MM.1S (cell line): ENCODE measurements at regions not wholly inside any gene's neighbourhood (a gene's known extent, or its start where the extent isn't known, plus 50 kb on each side); places are given as distances from the start of the nearest gene placed in this dataset.

ENCODE experiments used
- EZH2 ChIP-seq: fragments of 300-600 bp; sonication (generic); optimal IDR thresholded peaks from 2 replicates; pipeline ENCODE3; 2017; ENCODE audit warnings: low read depth, mild to moderate bottlenecking, antibody characterized with exemption, low read length, mixed read lengths
- TF ChIP-seq, protein P1 (sequence below): fragments of 300-600 bp; sonication (generic); IDR thresholded peaks from 2 replicates; pipeline ENCODE4 v1.5.1; 2016; ENCODE audit warnings: antibody characterized with exemption, low read length, mixed read lengths

DNA sequence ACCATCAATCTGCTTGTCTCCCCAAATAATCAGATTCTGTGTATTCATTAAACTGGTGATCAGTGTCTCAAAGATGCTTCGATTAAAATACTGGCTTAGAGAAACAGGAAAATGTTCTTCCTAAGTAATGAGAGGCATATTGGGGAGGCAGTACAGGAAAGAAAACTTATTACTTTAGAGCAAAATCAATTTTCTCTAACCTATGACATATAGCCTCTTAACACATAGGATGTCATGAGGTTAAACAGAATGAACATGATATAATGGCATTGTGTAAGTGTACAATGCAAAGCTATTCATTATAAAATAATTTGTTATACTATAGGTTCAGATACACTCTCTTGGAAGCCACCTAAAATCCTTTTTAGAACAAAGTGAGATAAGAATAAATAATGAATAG lies 819.3 kb downstream of the KCNJ2 start:
- TF ChIP-seq, protein P1, sequence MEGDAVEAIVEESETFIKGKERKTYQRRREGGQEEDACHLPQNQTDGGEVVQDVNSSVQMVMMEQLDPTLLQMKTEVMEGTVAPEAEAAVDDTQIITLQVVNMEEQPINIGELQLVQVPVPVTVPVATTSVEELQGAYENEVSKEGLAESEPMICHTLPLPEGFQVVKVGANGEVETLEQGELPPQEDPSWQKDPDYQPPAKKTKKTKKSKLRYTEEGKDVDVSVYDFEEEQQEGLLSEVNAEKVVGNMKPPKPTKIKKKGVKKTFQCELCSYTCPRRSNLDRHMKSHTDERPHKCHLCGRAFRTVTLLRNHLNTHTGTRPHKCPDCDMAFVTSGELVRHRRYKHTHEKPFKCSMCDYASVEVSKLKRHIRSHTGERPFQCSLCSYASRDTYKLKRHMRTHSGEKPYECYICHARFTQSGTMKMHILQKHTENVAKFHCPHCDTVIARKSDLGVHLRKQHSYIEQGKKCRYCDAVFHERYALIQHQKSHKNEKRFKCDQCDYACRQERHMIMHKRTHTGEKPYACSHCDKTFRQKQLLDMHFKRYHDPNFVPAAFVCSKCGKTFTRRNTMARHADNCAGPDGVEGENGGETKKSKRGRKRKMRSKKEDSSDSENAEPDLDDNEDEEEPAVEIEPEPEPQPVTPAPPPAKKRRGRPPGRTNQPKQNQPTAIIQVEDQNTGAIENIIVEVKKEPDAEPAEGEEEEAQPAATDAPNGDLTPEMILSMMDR = no peak
- no peak for TF ChIP-seq EZH2
